ENCODE measurements at regions not wholly inside any gene's neighbourhood (a gene's known extent, or its start where the extent isn't known, plus 50 kb on each side); places are given as distances from the start of the nearest gene placed in this dataset.

- no peak for DNase-seq (ENCODE audit: low read depth, low spot score)
Measured at GRCh38 chr3:189500798-189501495, 130.2 kb upstream of the TP63 start.

GRCh38 chr3:189502256-189502655 is 128.9 kb upstream of the TP63 start:
- no peak for DNase-seq (ENCODE audit: low read depth, low spot score)

- no peak for DNase-seq (ENCODE audit: low read depth, low spot score)
Measured at GRCh38 chr3:189502676-189503257, 128.4 kb upstream of the TP63 start.

- DNase-seq (ENCODE audit: low read depth, low spot score), result no peak
Measured at GRCh38 chr3:189507856-189508255, 123.3 kb upstream of the TP63 start.

- no peak for DNase-seq (ENCODE audit: low read depth, low spot score)
Measured at GRCh38 chr3:189508784-189509501, 122.2 kb upstream of the TP63 start.

- DNase-seq (ENCODE audit: low read depth, low spot score), result no peak
Measured at GRCh38 chr3:189512039-189512438, 119.2 kb upstream of the TP63 start.

GRCh38 chr3:189512821-189513220 is 118.4 kb upstream of the TP63 start:
- no peak for DNase-seq (ENCODE audit: low read depth, low spot score)

GRCh38 chr3:189513281-189514117 is 117.7 kb upstream of the TP63 start:
- DNase-seq (ENCODE audit: low read depth, low spot score), result no peak

GRCh38 chr3:189516039-189516438 is 115.2 kb upstream of the TP63 start:
- DNase-seq (ENCODE audit: low read depth, low spot score), result no peak

GRCh38 chr3:189517981-189518380 is 113.2 kb upstream of the TP63 start:
- DNase-seq (ENCODE audit: low read depth, low spot score), result peak; percentile 2

GRCh38 chr3:189519458-189519857 is 111.7 kb upstream of the TP63 start:
- DNase-seq (ENCODE audit: low read depth, low spot score), result no peak

GRCh38 chr3:189529468-189529867 is 101.7 kb upstream of the TP63 start:
- no peak for DNase-seq (ENCODE audit: low read depth, low spot score)

GRCh38 chr3:189529889-189530471 is 101.2 kb upstream of the TP63 start:
- no peak for DNase-seq (ENCODE audit: low read depth, low spot score)

- no peak for DNase-seq (ENCODE audit: low read depth, low spot score)
Measured at GRCh38 chr3:189530822-189531221, 100.4 kb upstream of the TP63 start.

- DNase-seq (ENCODE audit: low read depth, low spot score), result no peak
Measured at GRCh38 chr3:189531271-189531670, 99.9 kb upstream of the TP63 start.

- no peak for DNase-seq (ENCODE audit: low read depth, low spot score)
Measured at GRCh38 chr3:189534531-189534930, 96.7 kb upstream of the TP63 start.

- DNase-seq (ENCODE audit: low read depth, low spot score), result no peak
Measured at GRCh38 chr3:189537135-189537534, 94.1 kb upstream of the TP63 start.

GRCh38 chr3:189547448-189547847 is 83.7 kb upstream of the TP63 start:
- DNase-seq (ENCODE audit: low read depth, low spot score), result no peak

GRCh38 chr3:189548053-189548452 is 83.1 kb upstream of the TP63 start:
- DNase-seq (ENCODE audit: low read depth, low spot score), result no peak

- no peak for DNase-seq (ENCODE audit: low read depth, low spot score)
Measured at GRCh38 chr3:189551007-189551406, 80.2 kb upstream of the TP63 start.

GRCh38 chr3:189554868-189555557 is 76.2 kb upstream of the TP63 start:
- DNase-seq (ENCODE audit: low read depth, low spot score), result no peak

Data from ELF-1 (cell line).